Thyroid gland (tissue), 4 donors: ENCODE measurements at regions not wholly inside any gene's neighbourhood (a gene's known extent, or its start where the extent isn't known, plus 50 kb on each side); places are given as distances from the start of the nearest gene placed in this dataset.

ENCODE experiments used
- DNase-seq, 2 donors: peaks; one replicate each; pipeline ENCODE4 v3.0.0-alpha.2; 2019
- H3K27ac ChIP-seq, 3 donors: fragments of 200-600 bp; sonication (generic); 1 replicate in 2 of 3; 2 replicates in 1 of 3; pipeline ENCODE4 v1.5.1; 2016 to 2019; ENCODE audit warnings: mild to moderate bottlenecking in 1 of 3, moderate library complexity in 1 of 3
- H3K27me3 ChIP-seq: fragments of 200-600 bp; sonication (generic); one replicate; pipeline ENCODE4 v1.5.1; 2019
- H3K36me3 ChIP-seq, 2 donors: fragments of 200-600 bp; sonication (generic); one replicate each; pipeline ENCODE4 v1.5.1; 2016 to 2019
- H3K4me1 ChIP-seq, 2 donors: fragments of 200-600 bp; sonication (generic); one replicate each; pipeline ENCODE4 v1.5.1; 2017 to 2019
- H3K4me3 ChIP-seq, 3 donors: fragments of 200-600 bp; sonication (generic); replicated peaks in 1 of 3; 1 replicate in 2 of 3; 2 replicates in 1 of 3; pipeline ENCODE4 v1.5.1; 2016; ENCODE audit warnings: mild to moderate bottlenecking in 1 of 3
- H3K9me3 ChIP-seq: fragments of 200-600 bp; sonication (generic); one replicate; pipeline ENCODE4 v1.5.1; 2017
- POLR2A ChIP-seq, 2 donors: fragments of 450-650 bp; IDR thresholded peaks; one replicate each; pipeline ENCODE4 v1.6.1; 2017; ENCODE audit warnings: antibody characterized with exemption in 2 of 2, mild to moderate bottlenecking in 2 of 2, moderate library complexity in 1 of 2
- WGBS, 2 donors: methylation state at CpG; one replicate each; pipeline ENCODE4 v1.1.5; 2017; 5-methylcytosine and 5-hydroxymethylcytosine counted together
- intact Hi-C: fragments of 100-400 bp; cut with DNase I; formaldehyde crosslinking; loops from one replicate; pipeline ENCODE4 v1.15.1; 2023
- TF ChIP-seq, protein P1 (sequence below), 6 experiments: fragments of 200-600 bp in 3 of 6; fragments of 450-650 bp in 3 of 6; sonication (generic) in 3 of 6; IDR thresholded peaks; one replicate each; pipeline ENCODE4 v1.5.1; 2016 to 2019; ENCODE audit warnings: antibody characterized with exemption in 6 of 6, mild to moderate bottlenecking in 2 of 6, inconsistent platforms in 1 of 6, moderate library complexity in 1 of 6

DNA sequence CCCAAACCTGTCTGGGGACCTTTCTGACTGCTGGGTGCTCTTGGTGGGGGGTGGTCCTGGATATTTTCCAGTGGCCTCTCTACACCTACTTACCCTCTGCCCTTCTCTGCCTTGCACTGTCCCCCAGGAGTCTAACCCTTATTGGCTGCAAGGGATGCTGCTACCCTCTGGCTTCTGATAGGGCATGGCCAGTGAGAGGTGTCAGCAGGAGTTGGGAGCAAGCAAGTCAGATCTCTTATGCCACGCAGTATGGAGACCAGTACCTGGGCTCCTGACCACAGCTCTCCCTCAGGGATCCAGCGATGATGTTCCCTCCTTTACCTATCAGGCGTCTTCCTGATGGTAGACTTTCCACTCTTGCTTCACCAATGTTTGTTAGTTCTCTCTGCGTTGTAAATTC, 373.7 kb downstream of the SOCS6 start:
- no peaks in the 10 kb centered on the region for H3K27me3 ChIP-seq
- TF ChIP-seq POLR2A (IDR thresholded peaks at IDR 0.05), result no peak
- TF ChIP-seq, protein P1, sequence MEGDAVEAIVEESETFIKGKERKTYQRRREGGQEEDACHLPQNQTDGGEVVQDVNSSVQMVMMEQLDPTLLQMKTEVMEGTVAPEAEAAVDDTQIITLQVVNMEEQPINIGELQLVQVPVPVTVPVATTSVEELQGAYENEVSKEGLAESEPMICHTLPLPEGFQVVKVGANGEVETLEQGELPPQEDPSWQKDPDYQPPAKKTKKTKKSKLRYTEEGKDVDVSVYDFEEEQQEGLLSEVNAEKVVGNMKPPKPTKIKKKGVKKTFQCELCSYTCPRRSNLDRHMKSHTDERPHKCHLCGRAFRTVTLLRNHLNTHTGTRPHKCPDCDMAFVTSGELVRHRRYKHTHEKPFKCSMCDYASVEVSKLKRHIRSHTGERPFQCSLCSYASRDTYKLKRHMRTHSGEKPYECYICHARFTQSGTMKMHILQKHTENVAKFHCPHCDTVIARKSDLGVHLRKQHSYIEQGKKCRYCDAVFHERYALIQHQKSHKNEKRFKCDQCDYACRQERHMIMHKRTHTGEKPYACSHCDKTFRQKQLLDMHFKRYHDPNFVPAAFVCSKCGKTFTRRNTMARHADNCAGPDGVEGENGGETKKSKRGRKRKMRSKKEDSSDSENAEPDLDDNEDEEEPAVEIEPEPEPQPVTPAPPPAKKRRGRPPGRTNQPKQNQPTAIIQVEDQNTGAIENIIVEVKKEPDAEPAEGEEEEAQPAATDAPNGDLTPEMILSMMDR (IDR thresholded peaks at IDR 0.05), result no peak
- H3K4me1 ChIP-seq, result no peaks in the 10 kb centered on the region
- 88 to 95% methylated on average over 4 of the region's 4 CpGs for WGBS, 2 donors
- no peak overlapping the region for H3K27ac ChIP-seq
- H3K36me3 ChIP-seq, result no peaks in the 10 kb centered on the region
- intact Hi-C loops, result no loop called here
- no peak for DNase-seq
- no peak overlapping the region for H3K4me3 ChIP-seq
- H3K9me3 ChIP-seq, result no peaks in the 10 kb centered on the region

DNA sequence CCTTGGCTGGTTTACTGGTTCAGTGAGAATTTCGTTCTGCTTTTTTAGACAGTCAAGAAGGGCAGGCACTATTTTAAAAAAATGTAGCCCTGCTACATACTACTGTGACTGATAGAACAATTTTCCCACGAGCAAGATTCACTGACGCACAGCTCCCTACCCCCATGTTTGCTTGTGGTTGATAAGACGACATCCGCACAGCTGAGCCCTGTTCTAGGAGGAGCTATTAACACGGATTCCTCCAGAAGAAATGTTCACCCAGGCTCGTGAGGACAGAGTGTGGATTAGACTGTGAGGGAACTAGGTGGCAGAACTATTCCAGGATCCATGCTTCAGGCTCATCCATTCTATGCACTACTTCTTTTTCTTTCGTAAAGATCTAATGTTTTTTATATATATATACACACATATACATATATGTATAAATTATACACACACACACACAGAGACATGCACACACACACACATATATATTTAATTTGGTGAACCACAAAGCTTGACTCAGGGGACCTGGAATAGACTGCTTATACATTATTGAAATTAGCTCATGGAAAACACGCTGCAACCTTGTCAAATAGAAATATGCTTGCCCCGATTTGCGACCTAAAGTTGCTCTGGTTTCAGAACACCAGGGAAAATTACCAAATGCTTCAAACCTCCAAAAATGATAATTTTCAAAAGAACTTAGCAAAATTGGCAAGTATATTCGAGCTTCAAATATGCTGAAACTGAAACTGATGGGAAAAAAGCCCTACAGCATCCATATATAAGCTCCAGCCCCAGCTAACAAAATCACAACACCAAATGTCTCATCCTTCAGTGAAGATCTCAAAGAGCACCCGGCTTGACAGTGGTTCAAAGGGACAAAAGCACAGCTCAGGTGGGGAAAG, 370.4 kb downstream of the SOCS6 start:
- no peaks in the 10 kb centered on the region for H3K27me3 ChIP-seq
- no peaks in the 10 kb centered on the region for H3K4me1 ChIP-seq
- 41 to 47% methylated on average over 13 of the region's 13 CpGs for WGBS, 2 donors
- H3K27ac ChIP-seq, result no peak overlapping the region
- TF ChIP-seq POLR2A (IDR thresholded peaks at IDR 0.05), result no peak
- TF ChIP-seq, protein P1 (IDR thresholded peaks at IDR 0.05), result no peak
- no peaks in the 10 kb centered on the region for H3K36me3 ChIP-seq
- no peak overlapping the region for H3K4me3 ChIP-seq
- intact Hi-C loops, result no loop called here
- no peaks in the 10 kb centered on the region for H3K9me3 ChIP-seq
- no peak for DNase-seq

DNA sequence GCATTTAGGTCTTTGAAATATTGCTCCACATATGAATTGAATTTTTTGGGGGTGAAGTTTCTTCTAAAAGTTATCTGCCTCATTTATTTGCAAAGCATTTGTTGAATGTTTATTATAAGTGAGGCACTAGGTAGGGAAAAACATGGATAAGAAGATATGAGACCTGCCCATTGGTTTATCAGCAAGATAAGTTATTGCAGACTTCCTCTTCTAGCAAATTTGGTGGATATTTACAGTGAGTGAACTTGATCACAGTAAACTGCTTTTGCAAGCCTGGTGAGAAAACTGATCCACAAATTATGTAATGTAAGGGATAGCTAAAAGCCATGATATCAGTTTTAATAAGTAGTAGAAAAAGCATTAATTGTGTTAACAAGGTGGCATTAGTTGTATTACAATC, 364.8 kb downstream of the SOCS6 start:
- Histone ChIP-seq H3K4me1 (no peaks in the 10 kb centered on the region), H3K4me3 (no peak overlapping the region), H3K27me3 (no peaks in the 10 kb centered on the region), H3K9me3 (no peaks in the 10 kb centered on the region), H3K36me3 (no peaks in the 10 kb centered on the region), H3K27ac (no peak overlapping the region)
- intact Hi-C loops, result no loop called here
- DNase-seq, result no peak
- no peak for TF ChIP-seq POLR2A (IDR thresholded peaks at IDR 0.05)

DNA sequence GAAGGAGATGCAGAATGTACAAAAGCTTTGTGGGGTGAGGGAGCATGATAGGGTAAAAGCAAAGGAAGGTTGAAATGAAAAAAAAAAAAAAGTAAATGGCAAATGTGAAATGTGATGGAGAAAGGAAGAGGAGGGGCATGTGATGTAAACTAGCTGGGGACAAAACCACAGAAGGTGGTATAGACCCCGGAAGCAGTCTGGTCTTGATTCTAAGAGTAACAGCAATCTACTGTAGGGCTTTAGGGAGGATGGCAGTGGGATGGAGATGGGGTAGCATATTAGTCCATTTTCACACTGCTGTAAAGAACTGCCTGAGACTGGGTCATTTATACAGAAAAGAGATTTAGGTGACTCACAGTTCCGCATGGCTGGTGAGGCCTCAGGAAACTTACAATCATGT, 362.0 kb downstream of the SOCS6 start:
- intact Hi-C loops, result no loop called here
- DNase-seq, result no peak

DNA sequence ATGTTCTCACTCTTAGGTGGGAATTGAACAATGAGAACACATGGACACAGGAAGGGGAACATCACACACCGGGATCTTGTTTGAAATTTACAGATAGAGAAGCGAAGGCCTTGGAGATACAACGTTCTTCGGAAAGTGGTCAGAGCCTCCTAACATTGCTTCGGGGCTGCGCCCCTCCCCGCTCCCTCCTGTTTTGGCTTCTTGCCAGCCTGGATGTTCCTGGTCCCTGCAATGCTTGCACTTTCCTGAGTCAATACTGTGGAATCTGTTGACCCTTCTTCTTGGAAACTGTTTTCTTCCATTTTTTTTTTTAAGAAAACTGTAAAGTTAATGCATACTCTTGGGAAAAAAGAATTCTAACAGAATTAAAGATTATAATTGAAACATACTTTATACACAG, 360.8 kb downstream of the SOCS6 start:
- Histone ChIP-seq H3K4me3 (no peak overlapping the region), H3K4me1 (no peaks in the 10 kb centered on the region), H3K9me3 (no peaks in the 10 kb centered on the region), H3K36me3 (no peaks in the 10 kb centered on the region), H3K27me3 (no peaks in the 10 kb centered on the region), H3K27ac (no peak overlapping the region)
- intact Hi-C loops, result no loop called here
- TF ChIP-seq, protein P1 (IDR thresholded peaks at IDR 0.05), result no peak
- no peak for TF ChIP-seq POLR2A (IDR thresholded peaks at IDR 0.05)
- no peak for DNase-seq
- 87 to 91% methylated on average over 7 of the region's 7 CpGs for WGBS, 2 donors

More for the DNA sequence above, 362.0 kb downstream of the SOCS6 start:
- no peaks in the 10 kb centered on the region for H3K36me3 ChIP-seq
- H3K9me3 ChIP-seq, result no peaks in the 10 kb centered on the region
- no peak overlapping the region for H3K4me3 ChIP-seq
- no peaks in the 10 kb centered on the region for H3K4me1 ChIP-seq
- no peaks in the 10 kb centered on the region for H3K27me3 ChIP-seq
- 87 to 94% methylated on average over 2 of the region's 2 CpGs for WGBS, 2 donors
- H3K27ac ChIP-seq, result no peak overlapping the region
- TF ChIP-seq, protein P1 (IDR thresholded peaks at IDR 0.05), result no peak
- no peak for TF ChIP-seq POLR2A (IDR thresholded peaks at IDR 0.05)
